ENCODE measurements at regions not wholly inside any gene's neighbourhood (a gene's known extent, or its start where the extent isn't known, plus 50 kb on each side); places are given as distances from the start of the nearest gene placed in this dataset.

GRCh38 chr4:81523672-81524327 is 52.1 kb upstream of the RASGEF1B start:
- no peaks in the 10 kb centered on the region for H3K27me3 ChIP-seq
- no peak for TF ChIP-seq CTCF (IDR thresholded peaks at IDR 0.05)
- no peaks in the 10 kb centered on the region for H3K9me3 ChIP-seq
- no peak overlapping the region for H3K27ac ChIP-seq
- no peak overlapping the region for H3K4me3 ChIP-seq
- no peaks in the 10 kb centered on the region for H3K4me1 ChIP-seq
- no peaks in the 10 kb centered on the region for H3K36me3 ChIP-seq
- DNase-seq (ENCODE audit: low spot score) = no peak

GRCh38 chr4:81522711-81523110 is 51.0 kb upstream of the RASGEF1B start:
- Histone ChIP-seq H3K27ac (no peak overlapping the region), H3K9me3 (no peaks in the 10 kb centered on the region), H3K36me3 (no peaks in the 10 kb centered on the region), H3K27me3 (no peaks in the 10 kb centered on the region), H3K4me3 (no peak overlapping the region), H3K4me1 (no peaks in the 10 kb centered on the region)
- no peak for DNase-seq (ENCODE audit: low spot score)
- no peak for TF ChIP-seq CTCF (IDR thresholded peaks at IDR 0.05)

GRCh38 chr4:81521708-81522107 is 50.0 kb upstream of the RASGEF1B start:
- Histone ChIP-seq H3K36me3 (no peaks in the 10 kb centered on the region), H3K9me3 (no peaks in the 10 kb centered on the region), H3K4me1 (no peaks in the 10 kb centered on the region), H3K4me3 (no peak overlapping the region), H3K27me3 (no peaks in the 10 kb centered on the region), H3K27ac (no peak overlapping the region)
- TF ChIP-seq CTCF (IDR thresholded peaks at IDR 0.05) = no peak
- no peak for DNase-seq (ENCODE audit: low spot score)
